Sigmoid colon (tissue), 6 donors: ENCODE measurements at regions not wholly inside any gene's neighbourhood (a gene's known extent, or its start where the extent isn't known, plus 50 kb on each side); places are given as distances from the start of the nearest gene placed in this dataset.

ENCODE experiments used
- DNase-seq: peaks from one replicate; pipeline ENCODE4 v3.0.0-alpha.2; 2019
- H3K27ac ChIP-seq, 4 donors: fragments of 200-600 bp; sonication (generic); one replicate each; pipeline ENCODE4 v1.5.1; 2016 to 2019; ENCODE audit warnings: mild to moderate bottlenecking in 1 of 4
- H3K27me3 ChIP-seq, 3 donors: fragments of 200-600 bp; sonication (generic); one replicate each; pipeline ENCODE4 v1.5.1; 2019; ENCODE audit warnings: mild to moderate bottlenecking in 1 of 3
- H3K36me3 ChIP-seq, 4 donors: fragments of 200-600 bp; sonication (generic); one replicate each; pipeline ENCODE4 v1.5.1; 2016 to 2019
- H3K4me1 ChIP-seq, 4 donors: fragments of 200-600 bp; sonication (generic); one replicate each; pipeline ENCODE4 v1.5.1; 2017 to 2019
- H3K4me3 ChIP-seq, 4 donors: fragments of 200-600 bp; sonication (generic); one replicate each; pipeline ENCODE4 v1.5.1; 2017 to 2019; ENCODE audit warnings: mild to moderate bottlenecking in 2 of 4, moderate library complexity in 1 of 4
- H3K9me3 ChIP-seq, 4 donors: fragments of 200-600 bp in 3 of 4; sonication (generic) in 3 of 4; one replicate each; pipeline versions ENCODE4 v1.5.1 to v1.6.1; 2013 to 2019
- CTCF ChIP-seq, 4 experiments: fragments of 450-650 bp in 3 of 4; fragments of 200-600 bp in 1 of 4; IDR thresholded peaks; one replicate each; pipeline ENCODE4 v1.5.1; 2016 to 2019; ENCODE audit warnings: antibody characterized with exemption in 4 of 4, mild to moderate bottlenecking in 3 of 4, moderate library complexity in 2 of 4
- EP300 ChIP-seq, 4 donors: sonication (generic); formaldehyde crosslinking; IDR thresholded peaks; one replicate each; pipeline ENCODE4 v1.6.1; 2017; ENCODE audit warnings: antibody characterized with exemption in 4 of 4
- POLR2A ChIP-seq, 2 donors: fragments of 450-650 bp; IDR thresholded peaks; one replicate each; pipeline ENCODE4 v1.6.1; 2016; ENCODE audit warnings: antibody characterized with exemption in 2 of 2, mild to moderate bottlenecking in 2 of 2, moderate library complexity in 2 of 2
- POLR2AphosphoS5 ChIP-seq, 4 donors: sonication (generic); formaldehyde crosslinking; IDR thresholded peaks; one replicate each; pipeline ENCODE4 v1.6.1; 2017; ENCODE audit warnings: antibody characterized with exemption in 4 of 4
- WGBS, 2 donors: extraction: QIAGEN DNeasy Blood & Tissue Kit; methylation state at CpG; one replicate each; pipeline ENCODE4 v1.1.7; 2013; 5-methylcytosine and 5-hydroxymethylcytosine counted together
- intact Hi-C: fragments of 100-400 bp; cut with DNase I; formaldehyde crosslinking; loops from one replicate; pipeline ENCODE4 v1.15.1; 2023
- donor health status: healthy with polysubstance abuse.
- donor health status: healthy.

GRCh38 chr6:142005021-142005420 is 127.7 kb upstream of the GJE1 start:
- no peak overlapping the region for H3K27ac ChIP-seq
- H3K9me3 ChIP-seq = no peaks in the 10 kb centered on the region
- DNase-seq = no peak
- TF ChIP-seq EP300 (IDR thresholded peaks at IDR 0.05) (no peak), POLR2A (IDR thresholded peaks at IDR 0.05) (no peak), CTCF (IDR thresholded peaks at IDR 0.05) (no peak), POLR2AphosphoS5 (IDR thresholded peaks at IDR 0.05) (no peak)
- intact Hi-C loops = no loop called here
- no peaks in the 10 kb centered on the region for H3K4me1 ChIP-seq
- H3K4me3 ChIP-seq = no peak overlapping the region
- no peaks in the 10 kb centered on the region for H3K36me3 ChIP-seq
- H3K27me3 ChIP-seq = no peaks in the 10 kb centered on the region
- 14% methylated on average over 1 of the region's 1 CpG for WGBS, 2 donors

GRCh38 chr6:142002825-142003405 is 129.8 kb upstream of the GJE1 start:
- intact Hi-C loops = no loop called here

GRCh38 chr6:141996823-141997222 is 135.9 kb upstream of the GJE1 start:
- H3K4me3 ChIP-seq = no peak overlapping the region
- intact Hi-C loops = no loop called here
- H3K27me3 ChIP-seq = no peaks in the 10 kb centered on the region
- no peaks in the 10 kb centered on the region for H3K4me1 ChIP-seq
- no peak for TF ChIP-seq POLR2A (IDR thresholded peaks at IDR 0.05)
- no peak for DNase-seq
- peaks cover 0 to 5% (median 1%) of the 10 kb centered on the region in 4 donors for H3K9me3 ChIP-seq
- H3K27ac ChIP-seq = no peak overlapping the region
- H3K36me3 ChIP-seq = no peaks in the 10 kb centered on the region

More at GRCh38 chr6:142002825-142003405, 129.8 kb upstream of the GJE1 start:
- Histone ChIP-seq H3K4me1 (no peaks in the 10 kb centered on the region), H3K36me3 (no peaks in the 10 kb centered on the region), H3K4me3 (no peak overlapping the region), H3K27me3 (no peaks in the 10 kb centered on the region), H3K27ac (no peak overlapping the region), H3K9me3 (peaks cover 0 to 2% (median 0%) of the 10 kb centered on the region in 4 donors)
- TF ChIP-seq POLR2A (IDR thresholded peaks at IDR 0.05) = no peak
- no peak for TF ChIP-seq EP300 (IDR thresholded peaks at IDR 0.05)
- no peak for TF ChIP-seq CTCF (IDR thresholded peaks at IDR 0.05)
- TF ChIP-seq POLR2AphosphoS5 (IDR thresholded peaks at IDR 0.05) = no peak
- DNase-seq = no peak
- 86 to 89% methylated on average over 9 of the region's 9 CpGs for WGBS, 2 donors

GRCh38 chr6:141992109-141992508 is 140.6 kb upstream of the GJE1 start:
- Histone ChIP-seq H3K4me1 (no peaks in the 10 kb centered on the region), H3K27me3 (no peaks in the 10 kb centered on the region), H3K27ac (no peak overlapping the region), H3K4me3 (no peak overlapping the region), H3K36me3 (no peaks in the 10 kb centered on the region), H3K9me3 (peaks cover 0 to 3% (median 1%) of the 10 kb centered on the region in 4 donors)
- WGBS, 2 donors = 75 to 85% methylated on average over 2 of the region's 2 CpGs
- intact Hi-C loops = no loop called here
- DNase-seq = no peak
- TF ChIP-seq POLR2AphosphoS5 (IDR thresholded peaks at IDR 0.05) (no peak), EP300 (IDR thresholded peaks at IDR 0.05) (no peak), POLR2A (IDR thresholded peaks at IDR 0.05) (no peak), CTCF (IDR thresholded peaks at IDR 0.05) (no peak)

- intact Hi-C loops = no loop called here
- 7 to 50% methylated on average over 1 of the region's 1 CpG for WGBS, 2 donors
- Histone ChIP-seq H3K27me3 (no peaks in the 10 kb centered on the region), H3K4me1 (no peaks in the 10 kb centered on the region), H3K4me3 (no peak overlapping the region), H3K27ac (no peak overlapping the region), H3K36me3 (no peaks in the 10 kb centered on the region), H3K9me3 (peaks cover 0 to 3% (median 0%) of the 10 kb centered on the region in 4 donors)
- TF ChIP-seq CTCF (IDR thresholded peaks at IDR 0.05) (no peak), POLR2A (IDR thresholded peaks at IDR 0.05) (no peak), POLR2AphosphoS5 (IDR thresholded peaks at IDR 0.05) (no peak), EP300 (IDR thresholded peaks at IDR 0.05) (no peak)
- DNase-seq = no peak
These were observed 141.9 kb upstream of the GJE1 start for GRCh38 chr6:141990840-141991239.
